Hematopoietic multipotent progenitor cell treated with erythropoietin and hydrocortisone succinate and interleukin-3 and kit ligand, for 15 days (in vitro differentiated cells): ENCODE measurements at regions not wholly inside any gene's neighbourhood (a gene's known extent, or its start where the extent isn't known, plus 50 kb on each side); places are given as distances from the start of the nearest gene placed in this dataset.

ENCODE experiments used
- DNase-seq: peaks from one replicate; pipeline ENCODE4 v3.0.0-alpha.2; 2015; ENCODE audit warnings: low spot score

GRCh38 chr1:199976496-199977144, 50.9 kb upstream of the NR5A2 start:
- no peak for DNase-seq
